HAP-1 (cell line): ENCODE measurements at regions not wholly inside any gene's neighbourhood (a gene's known extent, or its start where the extent isn't known, plus 50 kb on each side); places are given as distances from the start of the nearest gene placed in this dataset.
"Not testable (repeated sequence)": the region's sequence is repeated elsewhere in the genome, so short reads cannot be mapped to it uniquely, and the experiment has no call there.

ENCODE experiments used
- DNase-seq, 2 experiments: peaks; one replicate each; pipeline ENCODE4 v3.0.0-alpha.2; 2016 to 2020; ENCODE audit warnings: low spot score in 2 of 2
- H3K27me3 ChIP-seq: fragments of 250-450 bp; sonication (Bioruptor Pico); 2 replicates; pipeline ENCODE4 v1.5.1; 2020; ENCODE audit warnings: low read depth, mild to moderate bottlenecking, moderate library complexity
- H3K36me3 ChIP-seq: fragments of 250-450 bp; sonication (Bioruptor Pico); replicated peaks from 2 replicates; pipeline ENCODE4 v1.5.1; 2020; ENCODE audit warnings: mild to moderate bottlenecking
- H3K4me1 ChIP-seq: fragments of 250-450 bp; sonication (Bioruptor Pico); 2 replicates; pipeline ENCODE4 v1.5.1; 2020; ENCODE audit warnings: mild to moderate bottlenecking
- H3K4me3 ChIP-seq: fragments of 250-450 bp; sonication (Bioruptor Pico); 2 replicates; pipeline ENCODE4 v1.5.1; 2020; ENCODE audit warnings: mild to moderate bottlenecking, moderate library complexity
- H3K9me3 ChIP-seq: fragments of 250-450 bp; sonication (Bioruptor Pico); 2 replicates; pipeline ENCODE4 v1.5.1; 2020; ENCODE audit warnings: mild to moderate bottlenecking, moderate library complexity
- in situ Hi-C: fragments of 300-500 bp; cut with MboI; formaldehyde crosslinking; loops from 3 replicates; pipeline ENCODE4 v1.14.3; 2020; ENCODE audit warnings: low sequenced_read_pairs, inconsistent platforms, mixed read lengths

GRCh38 chr7:65496697-65497096 is 123.0 kb downstream of the ZNF92 start:
- H3K4me1 ChIP-seq, H3K4me3 ChIP-seq, DNase-seq, in situ Hi-C loops, H3K9me3 ChIP-seq, H3K36me3 ChIP-seq, H3K27me3 ChIP-seq: not testable (repeated sequence)

DNA sequence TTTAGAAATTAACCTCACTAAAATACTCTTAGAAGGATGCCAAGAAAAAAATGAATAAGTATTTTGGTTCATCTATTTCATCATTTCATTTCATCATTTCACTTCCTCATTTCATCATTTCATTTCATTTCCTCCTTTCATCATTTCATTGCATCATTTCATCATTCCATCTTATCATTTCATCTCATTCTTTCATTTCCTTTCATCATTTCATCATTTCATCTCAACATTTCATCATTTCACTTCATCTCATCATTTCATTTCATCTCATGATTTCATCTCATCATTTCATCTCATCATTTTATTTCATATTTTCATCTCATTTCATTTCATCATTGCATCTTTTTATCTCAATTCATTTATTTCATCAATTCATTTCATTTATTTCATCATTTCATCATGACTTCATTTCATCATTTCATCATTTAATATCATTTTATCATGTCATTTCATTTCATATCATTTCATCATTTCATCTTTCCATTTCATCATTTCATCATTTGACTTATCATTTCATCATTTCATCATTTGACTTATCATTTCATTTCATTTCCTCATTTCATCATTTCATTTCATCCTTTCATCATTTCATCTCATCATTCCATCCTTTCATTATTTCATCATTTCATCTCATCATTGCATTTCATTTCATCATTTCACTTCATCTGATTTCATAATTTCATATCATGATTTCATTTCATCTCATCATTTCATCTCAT is 129.9 kb downstream of the ZNF92 start:
- in situ Hi-C loops: no loop called here

GRCh38 chr7:65504504-65505319 is 131.1 kb downstream of the ZNF92 start:
- H3K36me3 ChIP-seq, H3K4me3 ChIP-seq, H3K4me1 ChIP-seq, in situ Hi-C loops, H3K9me3 ChIP-seq, H3K27me3 ChIP-seq, DNase-seq: not testable (repeated sequence)

More for the DNA sequence above, 129.9 kb downstream of the ZNF92 start:
- no peak overlapping the region for H3K4me3 ChIP-seq
- H3K9me3 ChIP-seq: no peaks in the 10 kb centered on the region
- no peaks in the 10 kb centered on the region for H3K27me3 ChIP-seq
- H3K36me3 ChIP-seq: no peaks in the 10 kb centered on the region
- no peak for DNase-seq
- peaks cover 4% of the 10 kb centered on the region; the same call in 1 of the 2 replicates for H3K4me1 ChIP-seq

- DNase-seq, H3K27me3 ChIP-seq, in situ Hi-C loops, H3K9me3 ChIP-seq, H3K4me3 ChIP-seq, H3K4me1 ChIP-seq, H3K36me3 ChIP-seq: not testable (repeated sequence)
Measured at GRCh38 chr7:65505320-65505633, 131.6 kb downstream of the ZNF92 start.

DNA sequence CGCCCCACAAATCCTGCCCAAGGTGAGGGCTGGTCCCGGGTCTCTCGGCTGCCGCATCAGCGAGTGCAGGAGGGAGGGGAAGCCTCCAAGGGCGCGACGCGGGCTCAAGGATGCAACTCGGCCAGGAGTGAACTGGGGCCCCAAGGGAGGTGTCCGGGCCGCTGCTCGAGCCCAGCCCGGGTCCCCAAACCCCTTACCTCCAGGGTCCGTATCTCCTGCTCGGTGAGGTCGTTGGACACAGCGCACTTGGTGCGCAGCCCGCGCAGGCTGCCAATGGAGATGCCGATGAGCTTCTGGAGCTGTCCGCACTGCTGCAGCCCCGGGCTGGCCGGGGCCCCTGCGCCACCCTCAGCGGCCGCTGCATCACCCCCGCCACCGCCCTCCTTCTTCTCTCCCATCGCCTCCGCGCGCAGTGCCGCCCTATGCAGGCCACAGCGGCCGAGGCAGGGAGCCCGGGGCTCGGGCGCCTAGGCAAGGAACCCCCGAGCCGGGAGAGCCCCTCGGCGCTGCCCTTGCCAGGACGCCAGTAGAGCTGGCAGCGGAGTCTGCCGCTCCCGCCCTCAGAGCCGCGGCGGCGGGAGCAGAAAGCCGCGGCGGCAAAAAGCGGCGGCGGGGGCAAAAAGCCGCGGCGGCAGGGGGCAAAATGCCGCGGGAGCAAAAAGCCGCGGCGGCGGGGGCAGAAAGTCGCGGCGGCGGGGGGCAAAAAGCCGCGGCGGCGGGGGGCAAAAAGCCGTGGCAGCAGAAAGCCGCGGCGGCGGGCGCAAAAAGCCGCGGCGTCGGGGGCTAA is 135.1 kb downstream of the ZNF92 start:
- DNase-seq: peak in 1 of 2 experiments; percentile 7

DNA sequence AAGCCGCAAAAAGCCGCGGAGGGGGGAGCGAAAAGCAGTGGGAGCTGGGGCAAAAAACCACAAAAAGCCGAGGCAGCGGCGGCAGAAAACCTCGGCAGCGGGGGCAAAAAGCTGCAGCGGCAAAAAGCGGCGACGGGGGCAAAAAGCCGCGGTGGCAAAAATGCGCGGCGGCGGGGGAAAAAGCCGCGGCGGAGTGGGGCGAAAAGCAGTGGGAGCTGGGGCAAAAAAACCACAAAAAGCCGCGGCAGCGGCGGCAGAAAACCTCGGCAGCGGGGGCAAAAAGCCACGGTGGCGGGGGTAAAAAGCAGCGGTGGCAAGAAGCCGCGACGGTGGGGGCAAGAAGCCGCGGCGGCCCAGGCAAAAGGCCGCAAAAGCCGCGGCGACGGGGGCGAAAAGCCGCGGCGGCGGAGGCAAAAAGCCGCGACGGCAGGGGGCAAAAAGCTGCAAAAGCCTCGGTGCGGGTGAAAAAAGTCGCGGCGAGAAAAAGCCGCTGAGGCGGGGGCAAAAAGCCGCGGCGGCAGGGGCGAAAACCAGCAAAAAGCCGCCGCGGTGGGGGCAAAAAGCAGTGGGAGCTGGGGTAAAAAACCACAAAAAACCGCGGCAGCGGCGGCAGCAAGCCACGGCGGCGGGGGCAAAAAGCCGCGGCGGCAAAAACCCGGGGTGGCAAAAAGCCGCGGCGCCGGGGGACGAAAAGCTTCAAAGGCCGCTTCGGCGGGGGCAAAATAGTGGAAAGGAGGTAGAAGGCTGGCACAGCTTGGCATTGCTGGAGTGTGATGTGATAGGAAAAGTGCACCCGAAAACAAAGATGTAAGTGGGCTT is 135.9 kb downstream of the ZNF92 start:
- in situ Hi-C loops: no loop called here
- Histone ChIP-seq H3K4me3 (peak overlapping the region; percentile 49), H3K4me1 (no peaks in the 10 kb centered on the region), H3K27me3 (peaks cover 21% of the 10 kb centered on the region), H3K36me3 (no peaks in the 10 kb centered on the region), H3K9me3 (no peaks in the 10 kb centered on the region)
- peak; percentile 5 to 15 for DNase-seq

More for the DNA sequence above, 135.1 kb downstream of the ZNF92 start:
- in situ Hi-C loops, H3K4me1 ChIP-seq, H3K36me3 ChIP-seq, H3K9me3 ChIP-seq: not testable (repeated sequence)
- Histone ChIP-seq H3K4me3 (peak overlapping the region; percentile 49), H3K27me3 (peaks cover 21% of the 10 kb centered on the region)

DNA sequence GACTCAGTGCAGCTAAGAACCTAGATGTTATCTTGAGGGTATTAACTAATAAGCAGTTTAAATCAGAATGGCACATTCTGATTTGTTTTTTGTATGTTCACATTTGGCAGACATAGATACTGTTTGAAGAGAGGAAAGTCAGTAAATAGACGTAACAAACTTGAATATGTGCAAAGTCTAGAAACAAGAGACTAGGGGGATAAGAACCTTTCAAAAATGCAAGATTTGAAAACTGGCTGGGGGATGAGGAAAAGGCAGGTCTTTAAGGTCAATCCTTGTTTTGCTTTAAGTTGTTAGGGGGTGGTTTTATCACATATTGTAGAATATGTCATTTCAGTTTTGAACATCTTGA is 136.5 kb downstream of the ZNF92 start:
- Histone ChIP-seq H3K27me3 (peaks cover 21% of the 10 kb centered on the region), H3K4me3 (peak overlapping the region; percentile 49)
- DNase-seq, H3K4me1 ChIP-seq, H3K36me3 ChIP-seq, in situ Hi-C loops, H3K9me3 ChIP-seq: not testable (repeated sequence)

DNA sequence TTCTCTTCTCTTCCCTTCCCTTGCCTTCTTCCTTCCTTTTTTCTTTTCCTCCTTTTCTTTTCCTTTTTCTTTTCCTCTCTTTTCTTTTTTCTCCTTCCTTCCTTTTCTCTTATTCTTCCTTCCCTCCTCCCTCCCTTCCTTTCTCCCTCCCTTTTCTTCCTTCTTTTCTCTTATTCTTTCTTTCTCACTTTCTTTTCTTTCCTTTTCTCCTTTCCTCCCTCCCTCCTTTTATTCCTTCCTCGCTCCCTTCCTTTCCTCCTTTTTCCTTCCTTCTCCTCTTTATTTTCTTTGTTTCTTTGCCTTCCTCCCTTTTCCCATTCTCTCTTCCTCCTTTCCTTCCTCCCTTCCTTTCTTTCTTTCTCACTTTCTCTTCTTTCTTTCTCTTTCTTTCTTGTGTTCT is 146.1 kb downstream of the ZNF92 start:
- H3K36me3 ChIP-seq, DNase-seq, H3K4me3 ChIP-seq, H3K4me1 ChIP-seq, H3K27me3 ChIP-seq, H3K9me3 ChIP-seq, in situ Hi-C loops: not testable (repeated sequence)

DNA sequence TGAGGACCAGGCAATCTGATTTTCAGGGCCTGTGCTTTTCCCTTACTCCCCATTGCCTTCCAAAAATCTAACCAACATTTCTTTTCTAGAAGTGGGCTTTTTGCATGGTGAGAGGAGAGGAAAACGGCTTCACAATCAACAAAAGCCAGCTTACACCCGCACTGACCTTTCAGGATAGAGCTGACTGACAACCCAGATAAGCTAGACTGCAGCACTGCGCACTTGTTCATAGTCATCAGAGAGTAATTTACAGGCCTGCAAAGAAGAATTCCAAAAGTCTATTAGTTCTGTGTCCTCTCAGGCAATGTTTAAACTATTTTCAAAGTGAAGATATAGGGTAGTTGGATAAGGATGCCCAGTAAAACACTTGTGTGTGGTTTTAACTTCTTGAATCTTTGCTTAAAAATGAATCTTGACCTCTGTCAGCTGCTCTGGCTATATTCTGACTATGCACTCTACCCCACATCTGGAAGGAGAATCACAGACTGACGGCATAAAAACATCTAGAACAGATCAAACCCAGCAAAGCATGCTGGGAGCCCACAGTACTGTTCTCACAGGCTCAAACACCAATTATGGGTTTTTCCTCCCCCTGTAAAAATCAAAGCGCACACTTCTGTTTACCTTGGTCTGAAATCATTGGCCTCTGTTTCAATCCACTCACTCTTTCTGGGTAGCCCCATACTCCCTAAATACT is 172.0 kb downstream of the ZNF92 start:
- in situ Hi-C loops, H3K36me3 ChIP-seq: not testable (repeated sequence)

DNA sequence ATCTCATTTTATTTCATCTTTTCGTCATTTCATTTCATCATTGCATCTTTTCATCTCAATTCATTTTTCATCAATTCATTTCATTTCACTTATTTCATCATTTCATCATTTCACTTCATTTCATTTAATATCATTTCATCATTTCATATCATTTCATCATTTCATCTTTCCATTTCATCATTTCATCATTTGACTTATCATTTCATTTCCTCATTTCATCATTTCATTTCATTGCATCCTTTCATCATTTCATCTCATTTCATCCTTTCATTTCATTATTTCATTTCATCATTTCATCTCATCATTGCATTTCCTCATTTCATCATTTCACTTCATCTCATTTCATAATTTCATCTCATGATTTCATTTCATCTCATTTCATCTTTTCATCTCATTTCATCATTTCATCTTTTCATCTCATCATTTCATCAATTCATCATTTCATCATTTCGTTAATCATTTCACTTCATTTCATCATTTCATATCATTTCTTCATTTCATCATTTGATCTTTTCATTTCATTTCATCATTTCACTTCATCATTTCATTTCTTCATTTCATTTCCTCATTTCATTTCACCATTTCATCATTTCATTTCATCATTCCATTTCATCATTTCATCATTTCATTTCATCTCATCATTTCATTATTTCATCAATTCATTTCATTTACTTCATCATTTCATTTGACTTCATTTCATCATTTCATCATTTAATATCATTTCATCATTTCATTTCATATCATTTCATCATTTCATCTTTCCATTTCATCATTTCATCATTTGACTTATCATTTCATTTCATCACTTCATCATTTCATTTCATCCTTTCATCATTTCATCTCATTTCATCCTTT is 176.2 kb downstream of the ZNF92 start:
- in situ Hi-C loops: not testable (repeated sequence)

More for the DNA sequence above, 172.0 kb downstream of the ZNF92 start:
- not testable (repeated sequence) for H3K4me1 ChIP-seq, DNase-seq, H3K4me3 ChIP-seq, H3K9me3 ChIP-seq, H3K27me3 ChIP-seq

GRCh38 chr7:65550444-65550809 is 176.8 kb downstream of the ZNF92 start:
- H3K9me3 ChIP-seq, H3K4me1 ChIP-seq, DNase-seq, H3K36me3 ChIP-seq, H3K27me3 ChIP-seq, in situ Hi-C loops, H3K4me3 ChIP-seq: not testable (repeated sequence)

More for the DNA sequence above, 176.2 kb downstream of the ZNF92 start:
- H3K4me3 ChIP-seq, H3K4me1 ChIP-seq, DNase-seq, H3K27me3 ChIP-seq, H3K9me3 ChIP-seq, H3K36me3 ChIP-seq: not testable (repeated sequence)

DNA sequence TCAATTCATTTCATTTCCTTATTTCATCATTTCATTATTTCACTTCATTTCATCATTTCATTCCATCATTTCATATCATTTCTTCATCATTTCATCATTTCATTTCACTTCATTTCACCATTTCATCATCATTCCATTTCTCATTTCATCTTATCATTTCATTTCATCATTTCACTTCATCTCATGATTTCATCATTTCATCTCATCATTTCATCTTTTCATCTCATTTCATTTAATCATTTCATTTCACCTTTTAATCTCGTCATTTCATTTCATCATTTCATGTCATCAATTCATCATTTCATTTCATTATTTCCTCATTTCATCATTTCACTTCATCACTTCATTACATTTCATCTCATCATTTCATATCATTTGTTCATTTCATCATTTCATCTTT is 177.4 kb downstream of the ZNF92 start:
- H3K36me3 ChIP-seq, H3K4me1 ChIP-seq, H3K9me3 ChIP-seq, DNase-seq, H3K27me3 ChIP-seq, in situ Hi-C loops, H3K4me3 ChIP-seq: not testable (repeated sequence)
